ENCODE measurements at regions not wholly inside any gene's neighbourhood (a gene's known extent, or its start where the extent isn't known, plus 50 kb on each side); places are given as distances from the start of the nearest gene placed in this dataset.

GRCh38 chr16:64534180-64534780 is 587.6 kb downstream of the CDH11 start:
- DNase-seq = no peak

GRCh38 chr16:64532691-64533090 is 589.2 kb downstream of the CDH11 start:
- DNase-seq = no peak

- DNase-seq = no peak
These were observed 589.7 kb downstream of the CDH11 start for GRCh38 chr16:64532117-64532516.

- DNase-seq = no peak
These were observed 590.5 kb downstream of the CDH11 start for GRCh38 chr16:64531401-64531800.

- DNase-seq = no peak
These were observed 599.3 kb downstream of the CDH11 start for GRCh38 chr16:64522548-64522947.

GRCh38 chr16:64513871-64514270 is 608.0 kb downstream of the CDH11 start:
- no peak for DNase-seq

- DNase-seq = no peak
These were observed 614.4 kb downstream of the CDH11 start for GRCh38 chr16:64507240-64508024.

- peak; percentile 2 for DNase-seq
These were observed 622.7 kb downstream of the CDH11 start for GRCh38 chr16:64499211-64499610.

- no peak for DNase-seq
These were observed 623.5 kb downstream of the CDH11 start for GRCh38 chr16:64498363-64498762.

GRCh38 chr16:64493709-64494108 is 628.2 kb downstream of the CDH11 start:
- DNase-seq = no peak

GRCh38 chr16:64489449-64489848 is 632.4 kb downstream of the CDH11 start:
- DNase-seq = no peak

GRCh38 chr16:64486561-64486960 is 635.3 kb downstream of the CDH11 start:
- DNase-seq = no peak

GRCh38 chr16:64481497-64481896 is 640.4 kb downstream of the CDH11 start:
- DNase-seq = no peak

- no peak for DNase-seq
These were observed 643.5 kb downstream of the CDH11 start for GRCh38 chr16:64478252-64478906.

GRCh38 chr16:64475627-64476351 is 646.1 kb downstream of the CDH11 start:
- no peak for DNase-seq

- no peak for DNase-seq
These were observed 650.9 kb downstream of the CDH11 start for GRCh38 chr16:64470916-64471315.

- DNase-seq = no peak
These were observed 651.8 kb downstream of the CDH11 start for GRCh38 chr16:64469906-64470702.

GRCh38 chr16:64469351-64469750 is 652.5 kb downstream of the CDH11 start:
- DNase-seq = no peak

GRCh38 chr16:64468515-64469090 is 653.3 kb downstream of the CDH11 start:
- DNase-seq = no peak

- DNase-seq = no peak
These were observed 662.0 kb downstream of the CDH11 start for GRCh38 chr16:64459821-64460220.

- no peak for DNase-seq
These were observed 662.5 kb downstream of the CDH11 start for GRCh38 chr16:64459402-64459801.

- DNase-seq = peak; percentile 3
These were observed 666.6 kb downstream of the CDH11 start for GRCh38 chr16:64455275-64455674.
